DND-41 (cell line): ENCODE measurements at regions not wholly inside any gene's neighbourhood (a gene's known extent, or its start where the extent isn't known, plus 50 kb on each side); places are given as distances from the start of the nearest gene placed in this dataset.

Experiments
- EZH2 ChIP-seq: IDR thresholded peaks from 3 replicates; pipeline ENCODE4 v1.6.1; 2012; ENCODE audit warnings: borderline replicate concordance, low read depth, mild to moderate bottlenecking, moderate library complexity, low read length, inconsistent platforms; ENCODE audit not compliant: severe bottlenecking
- TF ChIP-seq, protein P1 (sequence below): IDR thresholded peaks from 2 replicates; pipeline ENCODE4 v1.5.1; 2012; ENCODE audit warnings: borderline replicate concordance, low read length, moderate library complexity, mild to moderate bottlenecking; ENCODE audit not compliant: poor library complexity, severe bottlenecking; ENCODE audit errors: extremely low read depth

GRCh38 chr13:86109107-86109506 is 309.9 kb upstream of the SLITRK6 start:
- TF ChIP-seq, protein P1, sequence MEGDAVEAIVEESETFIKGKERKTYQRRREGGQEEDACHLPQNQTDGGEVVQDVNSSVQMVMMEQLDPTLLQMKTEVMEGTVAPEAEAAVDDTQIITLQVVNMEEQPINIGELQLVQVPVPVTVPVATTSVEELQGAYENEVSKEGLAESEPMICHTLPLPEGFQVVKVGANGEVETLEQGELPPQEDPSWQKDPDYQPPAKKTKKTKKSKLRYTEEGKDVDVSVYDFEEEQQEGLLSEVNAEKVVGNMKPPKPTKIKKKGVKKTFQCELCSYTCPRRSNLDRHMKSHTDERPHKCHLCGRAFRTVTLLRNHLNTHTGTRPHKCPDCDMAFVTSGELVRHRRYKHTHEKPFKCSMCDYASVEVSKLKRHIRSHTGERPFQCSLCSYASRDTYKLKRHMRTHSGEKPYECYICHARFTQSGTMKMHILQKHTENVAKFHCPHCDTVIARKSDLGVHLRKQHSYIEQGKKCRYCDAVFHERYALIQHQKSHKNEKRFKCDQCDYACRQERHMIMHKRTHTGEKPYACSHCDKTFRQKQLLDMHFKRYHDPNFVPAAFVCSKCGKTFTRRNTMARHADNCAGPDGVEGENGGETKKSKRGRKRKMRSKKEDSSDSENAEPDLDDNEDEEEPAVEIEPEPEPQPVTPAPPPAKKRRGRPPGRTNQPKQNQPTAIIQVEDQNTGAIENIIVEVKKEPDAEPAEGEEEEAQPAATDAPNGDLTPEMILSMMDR: no peak
- TF ChIP-seq EZH2: no peak
